ENCODE measurements at regions not wholly inside any gene's neighbourhood (a gene's known extent, or its start where the extent isn't known, plus 50 kb on each side); places are given as distances from the start of the nearest gene placed in this dataset.
"Not testable (repeated sequence)": the region's sequence is repeated elsewhere in the genome, so short reads cannot be mapped to it uniquely, and the experiment has no call there.

GRCh38 chr4:130074096-130074495 lies 978.1 kb downstream of the C4orf33 start:
- H3K27ac ChIP-seq (ENCODE audit: low read length) = no peak overlapping the region

GRCh38 chr4:130077275-130077674 lies 981.3 kb downstream of the C4orf33 start:
- H3K4me3 ChIP-seq (ENCODE audit: low read depth in 1 of 2, low read length in 2 of 2) = no peak overlapping the region
- no peaks in the 10 kb centered on the region for H3K36me3 ChIP-seq (ENCODE audit: control insufficient read depth in 1 of 2, insufficient read depth in 2 of 2, low read length in 2 of 2)
- no peaks in the 10 kb centered on the region for H3K9me3 ChIP-seq (ENCODE audit: control insufficient read depth in 1 of 2, low read length in 2 of 2)
- no peak overlapping the region for H3K27ac ChIP-seq (ENCODE audit: low read length)
- H3K4me1 ChIP-seq (ENCODE audit: control insufficient read depth in 1 of 2, insufficient read depth in 2 of 2, low read length in 2 of 2) = no peaks in the 10 kb centered on the region
- no peaks in the 10 kb centered on the region for H3K27me3 ChIP-seq (ENCODE audit: low read depth, low read length)

More at GRCh38 chr4:130074096-130074495, 978.1 kb downstream of the C4orf33 start:
- Histone ChIP-seq H3K36me3 (ENCODE audit: control insufficient read depth in 1 of 2, insufficient read depth in 2 of 2, low read length in 2 of 2) (no peaks in the 10 kb centered on the region), H3K27me3 (ENCODE audit: low read depth, low read length) (no peaks in the 10 kb centered on the region), H3K4me1 (ENCODE audit: control insufficient read depth in 1 of 2, insufficient read depth in 2 of 2, low read length in 2 of 2) (no peaks in the 10 kb centered on the region), H3K4me3 (ENCODE audit: low read depth in 1 of 2, low read length in 2 of 2) (no peak overlapping the region), H3K9me3 (ENCODE audit: control insufficient read depth in 1 of 2, low read length in 2 of 2) (no peaks in the 10 kb centered on the region)

- not testable (repeated sequence) for H3K27me3 ChIP-seq (ENCODE audit: low read depth, low read length); H3K4me1 ChIP-seq (ENCODE audit: control insufficient read depth in 1 of 2, insufficient read depth in 2 of 2, low read length in 2 of 2); H3K27ac ChIP-seq (ENCODE audit: low read length); H3K36me3 ChIP-seq (ENCODE audit: control insufficient read depth in 1 of 2, insufficient read depth in 2 of 2, low read length in 2 of 2); H3K9me3 ChIP-seq (ENCODE audit: control insufficient read depth in 1 of 2, low read length in 2 of 2); H3K4me3 ChIP-seq (ENCODE audit: low read depth in 1 of 2, low read length in 2 of 2)
Measured at GRCh38 chr4:130079027-130079426, 983.1 kb downstream of the C4orf33 start.

- Histone ChIP-seq H3K27me3 (ENCODE audit: low read depth, low read length) (no peaks in the 10 kb centered on the region), H3K36me3 (ENCODE audit: control insufficient read depth in 1 of 2, insufficient read depth in 2 of 2, low read length in 2 of 2) (no peaks in the 10 kb centered on the region), H3K27ac (ENCODE audit: low read length) (no peak overlapping the region), H3K9me3 (ENCODE audit: control insufficient read depth in 1 of 2, low read length in 2 of 2) (no peaks in the 10 kb centered on the region), H3K4me1 (ENCODE audit: control insufficient read depth in 1 of 2, insufficient read depth in 2 of 2, low read length in 2 of 2) (no peaks in the 10 kb centered on the region), H3K4me3 (ENCODE audit: low read depth in 1 of 2, low read length in 2 of 2) (no peak overlapping the region)
Measured at GRCh38 chr4:130080872-130081451, 985.0 kb downstream of the C4orf33 start.

GRCh38 chr4:130090427-130090826 lies 994.5 kb downstream of the C4orf33 start:
- no peak overlapping the region for H3K4me3 ChIP-seq (ENCODE audit: low read depth in 1 of 2, low read length in 2 of 2)
- H3K27ac ChIP-seq (ENCODE audit: low read length) = no peak overlapping the region
- no peaks in the 10 kb centered on the region for H3K27me3 ChIP-seq (ENCODE audit: low read depth, low read length)
- H3K36me3 ChIP-seq (ENCODE audit: control insufficient read depth in 1 of 2, insufficient read depth in 2 of 2, low read length in 2 of 2) = no peaks in the 10 kb centered on the region
- H3K4me1 ChIP-seq (ENCODE audit: control insufficient read depth in 1 of 2, insufficient read depth in 2 of 2, low read length in 2 of 2) = no peaks in the 10 kb centered on the region
- no peaks in the 10 kb centered on the region for H3K9me3 ChIP-seq (ENCODE audit: control insufficient read depth in 1 of 2, low read length in 2 of 2)

- Histone ChIP-seq H3K4me1 (ENCODE audit: control insufficient read depth in 1 of 2, insufficient read depth in 2 of 2, low read length in 2 of 2) (no peaks in the 10 kb centered on the region), H3K4me3 (ENCODE audit: low read depth in 1 of 2, low read length in 2 of 2) (no peak overlapping the region), H3K9me3 (ENCODE audit: control insufficient read depth in 1 of 2, low read length in 2 of 2) (no peaks in the 10 kb centered on the region), H3K36me3 (ENCODE audit: control insufficient read depth in 1 of 2, insufficient read depth in 2 of 2, low read length in 2 of 2) (no peaks in the 10 kb centered on the region), H3K27me3 (ENCODE audit: low read depth, low read length) (no peaks in the 10 kb centered on the region), H3K27ac (ENCODE audit: low read length) (no peak overlapping the region)
Measured at GRCh38 chr4:130092187-130093015, 996.4 kb downstream of the C4orf33 start.

- Histone ChIP-seq H3K9me3 (ENCODE audit: control insufficient read depth in 1 of 2, low read length in 2 of 2) (no peaks in the 10 kb centered on the region), H3K4me1 (ENCODE audit: control insufficient read depth in 1 of 2, insufficient read depth in 2 of 2, low read length in 2 of 2) (no peaks in the 10 kb centered on the region), H3K27me3 (ENCODE audit: low read depth, low read length) (no peaks in the 10 kb centered on the region), H3K27ac (ENCODE audit: low read length) (no peak overlapping the region), H3K4me3 (ENCODE audit: low read depth in 1 of 2, low read length in 2 of 2) (no peak overlapping the region), H3K36me3 (ENCODE audit: control insufficient read depth in 1 of 2, insufficient read depth in 2 of 2, low read length in 2 of 2) (no peaks in the 10 kb centered on the region)
Measured at GRCh38 chr4:130099105-130099504, 1003.2 kb downstream of the C4orf33 start.

- Histone ChIP-seq H3K27me3 (ENCODE audit: low read depth, low read length) (no peaks in the 10 kb centered on the region), H3K36me3 (ENCODE audit: control insufficient read depth in 1 of 2, insufficient read depth in 2 of 2, low read length in 2 of 2) (no peaks in the 10 kb centered on the region), H3K4me1 (ENCODE audit: control insufficient read depth in 1 of 2, insufficient read depth in 2 of 2, low read length in 2 of 2) (no peaks in the 10 kb centered on the region), H3K27ac (ENCODE audit: low read length) (no peak overlapping the region), H3K4me3 (ENCODE audit: low read depth in 1 of 2, low read length in 2 of 2) (no peak overlapping the region), H3K9me3 (ENCODE audit: control insufficient read depth in 1 of 2, low read length in 2 of 2) (no peaks in the 10 kb centered on the region)
Measured at GRCh38 chr4:130110189-130110588, 1014.2 kb downstream of the C4orf33 start.

GRCh38 chr4:130110770-130111169 lies 1014.8 kb downstream of the C4orf33 start:
- H3K9me3 ChIP-seq (ENCODE audit: control insufficient read depth in 1 of 2, low read length in 2 of 2) = no peaks in the 10 kb centered on the region
- no peaks in the 10 kb centered on the region for H3K27me3 ChIP-seq (ENCODE audit: low read depth, low read length)
- no peaks in the 10 kb centered on the region for H3K36me3 ChIP-seq (ENCODE audit: control insufficient read depth in 1 of 2, insufficient read depth in 2 of 2, low read length in 2 of 2)
- H3K4me3 ChIP-seq (ENCODE audit: low read depth in 1 of 2, low read length in 2 of 2) = no peak overlapping the region
- no peaks in the 10 kb centered on the region for H3K4me1 ChIP-seq (ENCODE audit: control insufficient read depth in 1 of 2, insufficient read depth in 2 of 2, low read length in 2 of 2)
- no peak overlapping the region for H3K27ac ChIP-seq (ENCODE audit: low read length)

GRCh38 chr4:130124066-130124465 lies 1028.1 kb downstream of the C4orf33 start:
- Histone ChIP-seq H3K27ac (ENCODE audit: low read length) (no peak overlapping the region), H3K4me1 (ENCODE audit: control insufficient read depth in 1 of 2, insufficient read depth in 2 of 2, low read length in 2 of 2) (no peaks in the 10 kb centered on the region), H3K9me3 (ENCODE audit: control insufficient read depth in 1 of 2, low read length in 2 of 2) (no peaks in the 10 kb centered on the region), H3K27me3 (ENCODE audit: low read depth, low read length) (no peaks in the 10 kb centered on the region), H3K4me3 (ENCODE audit: low read depth in 1 of 2, low read length in 2 of 2) (no peak overlapping the region), H3K36me3 (ENCODE audit: control insufficient read depth in 1 of 2, insufficient read depth in 2 of 2, low read length in 2 of 2) (no peaks in the 10 kb centered on the region)

- H3K4me3 ChIP-seq (ENCODE audit: low read depth in 1 of 2, low read length in 2 of 2) = no peak overlapping the region
- no peaks in the 10 kb centered on the region for H3K27me3 ChIP-seq (ENCODE audit: low read depth, low read length)
- H3K36me3 ChIP-seq (ENCODE audit: control insufficient read depth in 1 of 2, insufficient read depth in 2 of 2, low read length in 2 of 2) = no peaks in the 10 kb centered on the region
- H3K27ac ChIP-seq (ENCODE audit: low read length) = no peak overlapping the region
- no peaks in the 10 kb centered on the region for H3K4me1 ChIP-seq (ENCODE audit: control insufficient read depth in 1 of 2, insufficient read depth in 2 of 2, low read length in 2 of 2)
- H3K9me3 ChIP-seq (ENCODE audit: control insufficient read depth in 1 of 2, low read length in 2 of 2) = no peaks in the 10 kb centered on the region
Measured at GRCh38 chr4:130125467-130125866, 1029.5 kb downstream of the C4orf33 start.

- no peaks in the 10 kb centered on the region for H3K9me3 ChIP-seq (ENCODE audit: control insufficient read depth in 1 of 2, low read length in 2 of 2)
- H3K27ac ChIP-seq (ENCODE audit: low read length) = no peak overlapping the region
- no peaks in the 10 kb centered on the region for H3K27me3 ChIP-seq (ENCODE audit: low read depth, low read length)
- no peaks in the 10 kb centered on the region for H3K36me3 ChIP-seq (ENCODE audit: control insufficient read depth in 1 of 2, insufficient read depth in 2 of 2, low read length in 2 of 2)
- H3K4me1 ChIP-seq (ENCODE audit: control insufficient read depth in 1 of 2, insufficient read depth in 2 of 2, low read length in 2 of 2) = no peaks in the 10 kb centered on the region
- H3K4me3 ChIP-seq (ENCODE audit: low read depth in 1 of 2, low read length in 2 of 2) = no peak overlapping the region
Measured at GRCh38 chr4:130127297-130127696, 1031.3 kb downstream of the C4orf33 start.
